ENCODE measurements at regions not wholly inside any gene's neighbourhood (a gene's known extent, or its start where the extent isn't known, plus 50 kb on each side); places are given as distances from the start of the nearest gene placed in this dataset.

- DNase-seq (ENCODE audit: low spot score), result no peak
- Histone ChIP-seq H3K27ac (ENCODE audit: low read depth in 1 of 2, low read length in 2 of 2) (no peak overlapping the region), H3K9ac (ENCODE audit: low read depth in 1 of 2, low read length in 2 of 2) (no peak overlapping the region), H3K36me3 (ENCODE audit: control insufficient read depth in 4 of 4, insufficient read depth in 3 of 4, low read depth in 1 of 4, low read length in 3 of 4) (no peaks in the 10 kb centered on the region), H3K27me3 (ENCODE audit: control insufficient read depth in 4 of 4, insufficient read depth in 4 of 4, low read length in 3 of 4) (no peaks in the 10 kb centered on the region), H3K4me1 (ENCODE audit: control insufficient read depth in 4 of 4, insufficient read depth in 4 of 4, low read length in 3 of 4) (no peaks in the 10 kb centered on the region), H3K9me3 (ENCODE audit: control insufficient read depth in 4 of 4, low read length in 3 of 4) (no peaks in the 10 kb centered on the region), H3K4me3 (ENCODE audit: low read depth in 1 of 3, low read length in 3 of 3) (no peak overlapping the region)
- peak in 1 of 2 donors; percentile 30 for TF ChIP-seq JUND (IDR thresholded peaks at IDR 0.05)
- no peak for TF ChIP-seq YY1 (IDR thresholded peaks at IDR 0.05)
- TF ChIP-seq FOXA1 (IDR thresholded peaks at IDR 0.05), result no peak
- TF ChIP-seq, protein P1, sequence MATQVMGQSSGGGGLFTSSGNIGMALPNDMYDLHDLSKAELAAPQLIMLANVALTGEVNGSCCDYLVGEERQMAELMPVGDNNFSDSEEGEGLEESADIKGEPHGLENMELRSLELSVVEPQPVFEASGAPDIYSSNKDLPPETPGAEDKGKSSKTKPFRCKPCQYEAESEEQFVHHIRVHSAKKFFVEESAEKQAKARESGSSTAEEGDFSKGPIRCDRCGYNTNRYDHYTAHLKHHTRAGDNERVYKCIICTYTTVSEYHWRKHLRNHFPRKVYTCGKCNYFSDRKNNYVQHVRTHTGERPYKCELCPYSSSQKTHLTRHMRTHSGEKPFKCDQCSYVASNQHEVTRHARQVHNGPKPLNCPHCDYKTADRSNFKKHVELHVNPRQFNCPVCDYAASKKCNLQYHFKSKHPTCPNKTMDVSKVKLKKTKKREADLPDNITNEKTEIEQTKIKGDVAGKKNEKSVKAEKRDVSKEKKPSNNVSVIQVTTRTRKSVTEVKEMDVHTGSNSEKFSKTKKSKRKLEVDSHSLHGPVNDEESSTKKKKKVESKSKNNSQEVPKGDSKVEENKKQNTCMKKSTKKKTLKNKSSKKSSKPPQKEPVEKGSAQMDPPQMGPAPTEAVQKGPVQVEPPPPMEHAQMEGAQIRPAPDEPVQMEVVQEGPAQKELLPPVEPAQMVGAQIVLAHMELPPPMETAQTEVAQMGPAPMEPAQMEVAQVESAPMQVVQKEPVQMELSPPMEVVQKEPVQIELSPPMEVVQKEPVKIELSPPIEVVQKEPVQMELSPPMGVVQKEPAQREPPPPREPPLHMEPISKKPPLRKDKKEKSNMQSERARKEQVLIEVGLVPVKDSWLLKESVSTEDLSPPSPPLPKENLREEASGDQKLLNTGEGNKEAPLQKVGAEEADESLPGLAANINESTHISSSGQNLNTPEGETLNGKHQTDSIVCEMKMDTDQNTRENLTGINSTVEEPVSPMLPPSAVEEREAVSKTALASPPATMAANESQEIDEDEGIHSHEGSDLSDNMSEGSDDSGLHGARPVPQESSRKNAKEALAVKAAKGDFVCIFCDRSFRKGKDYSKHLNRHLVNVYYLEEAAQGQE (IDR thresholded peaks at IDR 0.05), result no peak
- 74% methylated on average over 5 of the region's 5 CpGs for WGBS
Observed at GRCh38 chr20:6665621-6666355, 101.7 kb upstream of the BMP2 start.

DNA sequence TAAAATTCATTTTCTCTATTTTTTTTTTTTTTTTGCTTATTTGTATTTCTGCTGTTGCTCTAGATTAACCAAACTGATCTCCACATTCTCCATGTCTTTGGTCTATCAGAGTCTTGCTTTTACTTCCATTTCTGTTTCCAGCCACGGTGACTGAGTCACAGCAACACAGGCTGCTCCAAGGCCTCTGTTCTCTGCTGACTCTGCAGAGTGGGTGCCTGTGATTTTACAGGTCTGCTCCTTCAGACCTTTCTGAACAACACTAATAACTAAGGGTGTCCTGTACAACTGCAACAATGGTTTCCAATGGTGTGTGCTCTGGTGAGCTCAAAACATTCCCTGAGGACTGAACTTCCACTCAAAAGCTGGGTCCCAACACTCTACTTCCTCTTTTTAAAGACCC, 102.3 kb upstream of the BMP2 start:
- no peak overlapping the region for H3K4me3 ChIP-seq (ENCODE audit: low read depth in 1 of 3, low read length in 3 of 3)
- no peaks in the 10 kb centered on the region for H3K4me1 ChIP-seq (ENCODE audit: control insufficient read depth in 4 of 4, insufficient read depth in 4 of 4, low read length in 3 of 4)
- H3K9me3 ChIP-seq (ENCODE audit: control insufficient read depth in 4 of 4, low read length in 3 of 4), result no peaks in the 10 kb centered on the region
- no peak overlapping the region for H3K27ac ChIP-seq (ENCODE audit: low read depth in 1 of 2, low read length in 2 of 2)
- TF ChIP-seq HNF4A (conservative IDR thresholded peaks at IDR 0.05) (no peak), GABPA (IDR thresholded peaks at IDR 0.05 in 1 of 2, conservative IDR thresholded peaks at IDR 0.05 in 1 of 2) (no peak), EGR1 (IDR thresholded peaks at IDR 0.05; ENCODE audit: low read depth in 2 of 2) (no peak), FOXA1 (IDR thresholded peaks at IDR 0.05) (no peak), YY1 (IDR thresholded peaks at IDR 0.05) (no peak), RAD21 (IDR thresholded peaks at IDR 0.05) (no peak), ZBTB33 (IDR thresholded peaks at IDR 0.05) (no peak), SP1 (IDR thresholded peaks at IDR 0.05) (no peak)
- TF ChIP-seq, protein P2, sequence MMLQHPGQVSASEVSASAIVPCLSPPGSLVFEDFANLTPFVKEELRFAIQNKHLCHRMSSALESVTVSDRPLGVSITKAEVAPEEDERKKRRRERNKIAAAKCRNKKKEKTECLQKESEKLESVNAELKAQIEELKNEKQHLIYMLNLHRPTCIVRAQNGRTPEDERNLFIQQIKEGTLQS (IDR thresholded peaks at IDR 0.05), result no peak
- TF ChIP-seq, protein P3, sequence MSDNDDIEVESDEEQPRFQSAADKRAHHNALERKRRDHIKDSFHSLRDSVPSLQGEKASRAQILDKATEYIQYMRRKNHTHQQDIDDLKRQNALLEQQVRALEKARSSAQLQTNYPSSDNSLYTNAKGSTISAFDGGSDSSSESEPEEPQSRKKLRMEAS (IDR thresholded peaks at IDR 0.05), result no peak
- H3K27me3 ChIP-seq (ENCODE audit: control insufficient read depth in 4 of 4, insufficient read depth in 4 of 4, low read length in 3 of 4), result no peaks in the 10 kb centered on the region
- 92% methylated on average over 1 of the region's 1 CpG for WGBS
- H3K9ac ChIP-seq (ENCODE audit: low read depth in 1 of 2, low read length in 2 of 2), result no peak overlapping the region
- no peaks in the 10 kb centered on the region for H3K36me3 ChIP-seq (ENCODE audit: control insufficient read depth in 4 of 4, insufficient read depth in 3 of 4, low read depth in 1 of 4, low read length in 3 of 4)
- DNase-seq (ENCODE audit: low spot score), result no peak
